ENCODE measurements at regions not wholly inside any gene's neighbourhood (a gene's known extent, or its start where the extent isn't known, plus 50 kb on each side); places are given as distances from the start of the nearest gene placed in this dataset.
A peak's percentile ranks its signal among the peaks of the same experiment; 100 is the strongest.
"Not testable (repeated sequence)": the region's sequence is repeated elsewhere in the genome, so short reads cannot be mapped to it uniquely, and the experiment has no call there.

- intact Hi-C loops (cut with DNase I): no loop called here
- DNase-seq: peak in 2 of 10 donors; percentile 74 to 77
Observed at GRCh38 chr2:130251873-130252620, 53.8 kb upstream of the TUBA3E start.

- DNase-seq: no peak
- intact Hi-C loops (cut with DNase I): no loop called here
Observed at GRCh38 chr2:130251535-130251872, 53.3 kb upstream of the TUBA3E start.

DNA sequence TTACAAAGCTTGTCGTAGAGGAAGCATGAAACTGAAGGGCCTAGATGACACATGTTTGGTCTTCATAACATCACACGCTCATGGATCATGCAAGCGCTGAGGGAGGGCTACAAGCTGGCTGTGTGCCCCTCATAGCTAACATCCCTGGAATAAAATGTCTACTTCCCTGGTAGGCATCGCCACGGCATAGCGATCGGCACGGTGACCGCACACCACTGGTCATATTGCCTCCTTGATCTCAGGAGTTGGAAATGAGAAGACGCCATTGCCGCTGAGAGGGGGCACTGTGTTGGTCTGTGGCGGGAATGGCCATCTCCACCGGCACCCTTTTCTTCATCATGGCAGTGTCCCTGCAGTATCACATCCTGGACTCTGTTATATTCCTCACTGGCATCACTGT is 50.1 kb upstream of the TUBA3E start:
- DNase-seq; intact Hi-C loops (cut with DNase I): not testable (repeated sequence)
